GM12873 (cell line): ENCODE measurements at regions not wholly inside any gene's neighbourhood (a gene's known extent, or its start where the extent isn't known, plus 50 kb on each side); places are given as distances from the start of the nearest gene placed in this dataset.

Experiments
- CTCF ChIP-seq: IDR thresholded peaks from 2 replicates; pipeline ENCODE4 v1.5.1; 2012; ENCODE audit warnings: low read depth, mild to moderate bottlenecking, moderate library complexity, low read length, control low read depth; ENCODE audit not compliant: insufficient read depth; ENCODE audit errors: missing control alignments

DNA sequence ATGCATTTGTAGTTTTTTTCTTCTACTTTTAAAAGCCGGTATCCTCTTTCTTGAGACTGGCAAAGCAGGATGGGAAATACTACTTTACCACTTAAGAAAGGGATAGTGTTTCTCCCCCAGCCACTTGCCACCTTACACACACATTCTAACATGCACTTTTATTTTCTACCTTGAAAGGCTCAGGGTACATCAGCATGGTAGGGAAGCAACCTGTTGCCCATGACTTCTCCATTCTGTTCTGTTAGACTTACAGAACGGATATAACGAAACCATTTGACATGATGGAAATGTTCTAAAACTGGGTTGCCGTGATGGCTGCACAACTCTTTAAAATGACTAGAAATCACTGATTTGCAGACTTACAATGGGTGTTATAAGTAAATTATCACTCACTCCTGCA, 405.5 kb downstream of the SHQ1 start:
- no peak for TF ChIP-seq CTCF

DNA sequence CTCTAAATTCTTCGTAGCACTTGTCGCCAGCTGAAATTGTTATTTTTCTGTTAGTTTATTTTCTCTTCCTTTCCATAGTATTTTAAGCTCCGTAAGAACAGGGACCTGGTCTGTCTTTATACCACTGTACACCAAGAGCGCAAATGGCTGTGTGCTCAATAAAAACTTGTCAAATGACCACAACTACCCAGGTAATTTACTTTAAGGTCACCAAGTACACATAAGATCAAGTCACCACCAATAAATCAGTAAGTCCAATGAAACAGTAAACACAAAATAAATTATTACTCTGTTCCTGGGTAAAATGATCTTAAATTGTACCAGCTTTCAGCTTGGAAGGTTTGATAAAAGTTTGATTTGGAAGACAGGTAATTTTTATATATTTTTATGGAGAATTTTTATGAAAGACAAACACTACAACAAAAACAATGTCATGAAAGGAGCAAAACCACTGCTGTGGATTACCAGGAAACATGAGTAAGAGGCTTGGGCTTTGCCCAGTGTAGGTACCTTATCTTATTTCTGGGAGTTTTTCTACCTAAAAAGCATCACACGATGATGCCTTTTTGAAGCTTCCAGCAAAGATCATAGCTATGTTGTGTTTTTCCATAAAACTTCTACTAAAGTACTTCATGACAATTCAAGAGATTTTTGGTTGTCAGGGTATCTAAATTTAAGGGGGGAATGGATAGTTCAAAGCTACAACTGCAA, 406.8 kb downstream of the SHQ1 start:
- TF ChIP-seq CTCF: no peak

DNA sequence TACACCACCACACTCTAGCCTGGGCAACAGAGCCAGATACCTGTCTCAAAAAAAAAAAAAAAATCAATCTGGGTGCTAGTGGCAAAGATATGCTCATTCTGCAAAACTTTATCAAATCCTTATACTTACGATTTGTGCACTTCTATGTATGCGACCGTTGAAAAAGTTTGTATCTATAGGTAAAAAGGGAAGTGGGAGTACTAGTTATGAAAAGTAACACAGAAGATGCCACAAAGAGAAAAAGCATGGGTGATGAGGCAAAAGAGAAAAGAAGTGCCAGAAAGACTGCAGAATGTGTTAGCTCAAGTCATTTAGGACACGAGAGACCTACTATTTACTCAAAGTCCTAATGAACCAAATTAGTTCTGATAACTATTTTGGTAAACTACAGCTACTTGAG, 407.8 kb downstream of the SHQ1 start:
- no peak for TF ChIP-seq CTCF

GRCh38 chr3:72439321-72440183, 408.7 kb downstream of the SHQ1 start:
- TF ChIP-seq CTCF: no peak

- TF ChIP-seq CTCF: no peak
These were observed 410.4 kb downstream of the SHQ1 start for GRCh38 chr3:72437661-72438406.

DNA sequence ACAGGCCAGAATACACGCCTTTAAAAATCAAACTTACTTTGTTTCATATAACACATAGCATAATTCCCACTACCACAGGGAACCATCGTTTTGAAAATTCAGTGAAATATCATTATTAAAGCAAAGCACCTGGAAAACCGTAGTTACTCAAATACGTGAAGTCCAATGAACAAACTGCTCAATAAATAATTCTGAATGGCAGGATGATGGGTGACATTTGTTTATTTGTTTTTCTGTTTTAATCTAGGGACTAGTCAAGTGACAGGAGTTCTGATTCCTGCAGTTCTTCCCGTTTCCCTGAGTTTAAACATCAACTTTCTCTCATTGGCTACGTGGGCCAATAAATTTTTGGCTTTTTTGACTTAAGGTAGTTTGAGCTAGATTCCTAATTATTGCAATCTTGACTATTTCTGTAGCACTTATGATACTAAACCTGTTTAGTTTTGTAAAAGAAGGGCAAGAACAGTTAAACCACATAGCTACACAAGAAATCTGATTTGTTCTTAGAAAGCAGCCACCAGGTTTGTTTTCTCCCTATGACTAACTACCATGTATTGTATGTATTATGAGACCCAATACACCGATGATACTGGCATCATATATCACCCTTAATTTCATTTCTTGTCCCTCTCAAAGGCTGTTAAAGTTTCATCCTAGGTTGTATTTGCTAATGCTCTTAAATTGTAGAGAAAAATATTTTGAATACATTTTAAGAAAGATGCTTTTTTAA, 411.2 kb downstream of the SHQ1 start:
- no peak for TF ChIP-seq CTCF
